B cell (primary cell): ENCODE measurements at regions not wholly inside any gene's neighbourhood (a gene's known extent, or its start where the extent isn't known, plus 50 kb on each side); places are given as distances from the start of the nearest gene placed in this dataset.

Experiments used
- ATAC-seq: fragments of 200-7000 bp; cut with Tn5 transposase; one replicate; pipeline ENCODE4 v1.10.0; 2021; ENCODE audit warnings: low read depth, mild to moderate bottlenecking, moderate number of reproducible peaks, moderate library complexity
- CTCF ChIA-PET: fragments of 350-600 bp; sonication (Branson Sonifier 250); formaldehyde crosslinking; loops from one replicate; lab custom pipeline; 2021; ENCODE audit warnings: antibody characterized with exemption, inconsistent platforms; lab: Charles Lee
- POLR2A ChIA-PET: fragments of 350-600 bp; sonication (Branson Sonifier 250); formaldehyde crosslinking; loops from one replicate; lab custom pipeline; 2021; ENCODE audit warnings: antibody characterized with exemption; lab: Charles Lee
- DNase-seq: peaks from one replicate; pipeline ENCODE4 v3.0.0; 2013
- H2AFZ ChIP-seq: 2 replicates; pipeline ENCODE4 v1.6.1; 2012; ENCODE audit warnings: mild to moderate bottlenecking, low read depth, low read length; ENCODE audit not compliant: insufficient read depth, poor library complexity, severe bottlenecking
- H3K27ac ChIP-seq, 2 donors: 1 replicate in 1 of 2; 2 replicates in 1 of 2; pipeline ENCODE4 v1.5.1; 2012 to 2013; ENCODE audit warnings: low read length in 2 of 2, mild to moderate bottlenecking in 2 of 2, moderate library complexity in 1 of 2
- H3K27me3 ChIP-seq, 4 experiments: fragments of 200-600 bp in 1 of 4; sonication (generic) in 1 of 4; replicated peaks in 1 of 4; 1 replicate in 2 of 4; 2 replicates in 2 of 4; pipeline versions ENCODE4 v1.6.1 to v1.7.0; 2013 to 2016; ENCODE audit warnings: low read length in 3 of 4, mild to moderate bottlenecking in 2 of 4, mixed read lengths in 1 of 4, moderate library complexity in 1 of 4; ENCODE audit not compliant: insufficient read depth in 4 of 4, control insufficient read depth in 3 of 4; ENCODE audit errors: control extremely low read depth in 1 of 4
- H3K36me3 ChIP-seq, 2 experiments: replicated peaks in 1 of 2; 1 replicate in 1 of 2; 2 replicates in 1 of 2; pipeline versions ENCODE4 v1.6.1 to v1.7.1; 2013; ENCODE audit warnings: low read length in 1 of 2; ENCODE audit not compliant: insufficient read depth in 2 of 2, control insufficient read depth in 1 of 2; ENCODE audit errors: control extremely low read depth in 1 of 2, extremely low read depth in 1 of 2
- H3K4me1 ChIP-seq, 2 donors: fragments of 200-600 bp in 1 of 2; sonication (generic) in 1 of 2; 1 replicate in 1 of 2; 2 replicates in 1 of 2; pipeline versions ENCODE4 v1.5.1 to v1.6.1; 2013 to 2017; ENCODE audit warnings: low read length in 2 of 2; ENCODE audit not compliant: control insufficient read depth in 2 of 2, insufficient read depth in 2 of 2
- H3K4me2 ChIP-seq: replicated peaks from 2 replicates; pipeline ENCODE3; 2012; ENCODE audit warnings: mild to moderate bottlenecking, low read depth, low read length; ENCODE audit not compliant: poor library complexity, severe bottlenecking
- H3K4me3 ChIP-seq, 5 experiments: fragments of 200-600 bp in 1 of 5; sonication (generic) in 1 of 5; 1 replicate in 3 of 5; 2 replicates in 2 of 5; pipeline versions ENCODE4 v1.5.1 to v1.7.0; 2011 to 2016; ENCODE audit warnings: low read length in 4 of 5, mild to moderate bottlenecking in 4 of 5, low read depth in 2 of 5, control low read depth in 1 of 5, moderate library complexity in 1 of 5; ENCODE audit not compliant: insufficient read depth in 1 of 5; ENCODE audit errors: control extremely low read depth in 1 of 5, extremely low read depth in 1 of 5
- H3K79me2 ChIP-seq: fragments of 200-600 bp; sonication (generic); one replicate; pipeline ENCODE4 v1.6.0; 2016; ENCODE audit warnings: low read length; ENCODE audit not compliant: control insufficient read depth, insufficient read depth
- H3K9ac ChIP-seq: fragments of 200-600 bp; sonication (generic); 2 replicates; pipeline ENCODE4 v1.6.1; 2017; ENCODE audit warnings: mild to moderate bottlenecking, low read length, moderate library complexity
- H3K9me3 ChIP-seq, 3 donors: one replicate each; pipeline versions ENCODE4 v1.6.1 to v1.7.1; 2013; ENCODE audit warnings: low read length in 2 of 3; ENCODE audit not compliant: control insufficient read depth in 2 of 3, insufficient read depth in 1 of 3; ENCODE audit errors: control extremely low read depth in 1 of 3
- H4K20me1 ChIP-seq: 2 replicates; pipeline ENCODE4 v1.6.0; 2012; ENCODE audit warnings: mild to moderate bottlenecking, low read length; ENCODE audit not compliant: insufficient read depth, control insufficient read depth, poor library complexity, severe bottlenecking
- H3K27ac Mint-ChIP-seq: one replicate; pipeline ENCODE4 v1.8.0; 2021; ENCODE audit warnings: mixed read lengths
- H3K27me3 Mint-ChIP-seq: one replicate; pipeline ENCODE4 v1.8.0; 2021; ENCODE audit warnings: mixed read lengths
- H3K4me1 Mint-ChIP-seq: one replicate; pipeline ENCODE4 v1.8.0; 2021; ENCODE audit warnings: mixed read lengths
- H3K4me3 Mint-ChIP-seq: one replicate; pipeline ENCODE4 v1.8.0; 2021; ENCODE audit warnings: mixed read lengths
- H3K9me3 Mint-ChIP-seq: one replicate; pipeline ENCODE4 v1.8.0; 2022; ENCODE audit warnings: mixed read lengths; ENCODE audit not compliant: insufficient read depth
- CTCF ChIP-seq: fragments of 200-600 bp; IDR thresholded peaks from one replicate; pipeline ENCODE4 v1.8.0; 2022; ENCODE audit warnings: antibody characterized with exemption, mild to moderate bottlenecking
- EZH2 ChIP-seq: IDR thresholded peaks from 2 replicates; pipeline ENCODE4 v1.6.1; 2012; ENCODE audit warnings: borderline replicate concordance, low read depth, mild to moderate bottlenecking, moderate library complexity, low read length; ENCODE audit not compliant: insufficient read depth, poor library complexity, severe bottlenecking
- WGBS: methylation state at CpG from one replicate; pipeline ENCODE4 v1.1.5; 2013; ENCODE audit warnings: missing lambda C conversion rate; ENCODE audit not compliant: insufficient coverage; 5-methylcytosine and 5-hydroxymethylcytosine counted together
- intact Hi-C: fragments of 100-400 bp; cut with micrococcal nuclease; formaldehyde crosslinking; loops from one replicate; pipeline ENCODE4 v1.10.0; 2022

GRCh38 chr3:72630969-72631344 is 217.3 kb downstream of the SHQ1 start:
- POLR2A ChIA-PET: no interaction called here
- TF ChIP-seq CTCF (no peak), EZH2 (no peak)
- H3K9ac ChIP-seq: no peak overlapping the region
- no peak overlapping the region for H2AFZ ChIP-seq
- intact Hi-C loops: no loop called here
- no peaks in the 10 kb centered on the region for H3K79me2 ChIP-seq
- 98% methylated on average over 3 of the region's 5 CpGs for WGBS
- H3K27me3 ChIP-seq: peaks cover 0 to 4% (median 0%) of the 10 kb centered on the region in 4 experiments
- peaks cover 16 to 19% of the 10 kb centered on the region in 2 donors for H3K4me1 ChIP-seq
- H3K4me3 ChIP-seq: no peak overlapping the region
- Mint-ChIP-seq H3K27ac (no peak overlapping the region), H3K4me1 (peaks cover 22% of the 10 kb centered on the region), H3K9me3 (no peaks in the 10 kb centered on the region), H3K4me3 (no peak overlapping the region), H3K27me3 (peaks cover 12% of the 10 kb centered on the region)
- CTCF ChIA-PET: interaction anchor here (0.9 to 2.6 kb wide), 3 partner anchors 10 to 35 kb away, joined by 3 to 6 read pairs (median 3); no protein-coding TSS in a partner anchor
- ATAC-seq (no peak), DNase-seq (no peak)
- no peak overlapping the region for H3K27ac ChIP-seq
- no peaks in the 10 kb centered on the region for H4K20me1 ChIP-seq
- H3K9me3 ChIP-seq: peaks cover 0 to 7% (median 0%) of the 10 kb centered on the region in 3 donors
- no peaks in the 10 kb centered on the region for H3K36me3 ChIP-seq
- H3K4me2 ChIP-seq: no peak overlapping the region

- Histone ChIP-seq H3K27ac (no peak overlapping the region), H2AFZ (no peak overlapping the region), H3K9ac (no peak overlapping the region), H3K79me2 (no peaks in the 10 kb centered on the region), H3K9me3 (peaks cover 0 to 7% (median 0%) of the 10 kb centered on the region in 3 donors), H3K27me3 (peaks cover 0 to 4% (median 0%) of the 10 kb centered on the region in 4 experiments), H4K20me1 (no peaks in the 10 kb centered on the region), H3K36me3 (no peaks in the 10 kb centered on the region), H3K4me1 (peaks cover 16 to 19% of the 10 kb centered on the region in 2 donors), H3K4me3 (no peak overlapping the region), H3K4me2 (no peak overlapping the region)
- no CpG with 5 or more reads among the region's 8 CpGs for WGBS
- peaks cover 22% of the 10 kb centered on the region for H3K4me1 Mint-ChIP-seq
- ATAC-seq: no peak
- POLR2A ChIA-PET: no interaction called here
- H3K27ac Mint-ChIP-seq: no peak overlapping the region
- DNase-seq: no peak
- CTCF ChIA-PET: interaction anchor here (2.6 kb wide), 1 partner anchor 12 kb away, joined by 6 read pairs; no protein-coding TSS in a partner anchor
- no peak overlapping the region for H3K4me3 Mint-ChIP-seq
- no peaks in the 10 kb centered on the region for H3K9me3 Mint-ChIP-seq
- no peak for TF ChIP-seq CTCF
- no peak for TF ChIP-seq EZH2
- H3K27me3 Mint-ChIP-seq: peaks cover 10% of the 10 kb centered on the region
- intact Hi-C loops: no loop called here
Observed at GRCh38 chr3:72630327-72630968, 217.8 kb downstream of the SHQ1 start.
